PC-9 (cell line): ENCODE measurements at regions not wholly inside any gene's neighbourhood (a gene's known extent, or its start where the extent isn't known, plus 50 kb on each side); places are given as distances from the start of the nearest gene placed in this dataset.

Source experiments
- CTCF ChIP-seq: fragments of 200-600 bp; sonication (generic); conservative IDR thresholded peaks from 2 replicates; pipeline ENCODE4 v1.6.1; 2017; ENCODE audit warnings: mixed run types, antibody characterized with exemption, mild to moderate bottlenecking, moderate library complexity
- EZH2 ChIP-seq: fragments of 200-600 bp; sonication (generic); IDR thresholded peaks from 2 replicates; pipeline ENCODE4 v1.8.0; 2017; ENCODE audit warnings: antibody characterized with exemption, low read depth

DNA sequence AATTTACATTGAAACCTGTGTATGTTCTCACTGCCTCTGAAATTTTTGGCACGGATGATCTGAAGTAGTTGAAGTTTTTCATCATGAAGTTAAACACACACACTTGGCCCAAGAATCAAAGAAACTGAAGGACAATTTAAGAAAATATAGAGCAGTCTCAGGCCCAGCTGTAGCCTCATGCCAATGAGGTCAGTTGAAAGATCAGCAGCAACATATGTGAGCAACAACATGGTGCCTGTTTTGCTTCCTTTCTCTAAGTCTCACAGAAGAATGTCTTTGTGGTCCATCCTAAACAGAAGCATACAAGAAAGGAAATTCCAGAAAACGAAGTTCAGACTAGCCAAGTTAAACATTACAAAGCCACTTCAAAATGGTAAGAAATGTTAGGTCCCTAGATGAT lies 1737.2 kb downstream of the MAT2B start:
- TF ChIP-seq CTCF (no peak), EZH2 (no peak)
